HEK293 (cell line): ENCODE measurements at regions not wholly inside any gene's neighbourhood (a gene's known extent, or its start where the extent isn't known, plus 50 kb on each side); places are given as distances from the start of the nearest gene placed in this dataset.

Experiments used
- CTCF ChIA-PET: fragments of 350-600 bp; formaldehyde crosslinking; extraction: SDS; loops from one replicate; lab custom pipeline; 2021; ENCODE audit warnings: antibody characterized with exemption; lab: Yijun Ruan, JAX
- POLR2A ChIA-PET: fragments of 300-600 bp; formaldehyde crosslinking; extraction: SDS; loops from one replicate; lab custom pipeline; 2020; ENCODE audit warnings: antibody characterized with exemption, inconsistent platforms; lab: Yijun Ruan, JAX
- H3K27ac ChIP-seq: fragments of 200-500 bp; sonication (Bioruptor generic); 2 replicates; pipeline ENCODE4 v1.5.1; 2014; ENCODE audit warnings: low read depth, low read length, control low read depth, inconsistent platforms; ENCODE audit errors: extremely low read depth
- H3K36me3 ChIP-seq, 2 experiments: fragments of 200-500 bp in 1 of 2; sonication (Bioruptor generic) in 1 of 2; 1 replicate in 1 of 2; 2 replicates in 1 of 2; pipeline ENCODE4 v1.5.1; 2014 to 2017; ENCODE audit warnings: inconsistent platforms in 2 of 2, low read length in 2 of 2; ENCODE audit not compliant: control insufficient read depth in 2 of 2, insufficient read depth in 1 of 2
- H3K4me1 ChIP-seq: fragments of 200-500 bp; sonication (Bioruptor generic); 2 replicates; pipeline ENCODE4 v1.5.1; 2014; ENCODE audit warnings: mild to moderate bottlenecking, low read length, inconsistent platforms; ENCODE audit not compliant: control insufficient read depth, insufficient read depth
- H3K4me3 ChIP-seq: 2 replicates; pipeline ENCODE4 v1.5.1; 2011; ENCODE audit warnings: low read depth, mild to moderate bottlenecking, control low read depth, low read length, moderate library complexity
- H3K9me3 ChIP-seq: fragments of 200-500 bp; sonication (Bioruptor generic); 2 replicates; pipeline ENCODE4 v1.5.1; 2014; ENCODE audit warnings: low read depth, low read length, inconsistent platforms; ENCODE audit not compliant: control insufficient read depth, insufficient read depth
- INSM2 ChIP-seq: fragments of 450-650 bp; formaldehyde crosslinking; IDR thresholded peaks from 2 replicates; pipeline ENCODE4 v1.5.1; 2016; ENCODE audit warnings: missing biosample characterization, missing genetic modification characterization
- MEIS1 ChIP-seq: sonication (generic); formaldehyde crosslinking; IDR thresholded peaks from 2 replicates; pipeline ENCODE4 v1.8.1; 2022; ENCODE audit warnings: missing genetic modification reagents, mild to moderate bottlenecking, borderline replicate concordance
- PRDM6 ChIP-seq: fragments of 450-650 bp; formaldehyde crosslinking; IDR thresholded peaks from 2 replicates; pipeline ENCODE4 v1.5.1; 2017; ENCODE audit warnings: missing biosample characterization, missing genetic modification characterization
- SETDB1 ChIP-seq: IDR thresholded peaks from one replicate; pipeline ENCODE4 v1.6.1; 2017; ENCODE audit warnings: mild to moderate bottlenecking, low read length, moderate library complexity, mixed read lengths; ENCODE audit not compliant: insufficient read length
- SP3 ChIP-seq: fragments of 450-650 bp; formaldehyde crosslinking; IDR thresholded peaks from 2 replicates; pipeline ENCODE4 v1.5.1; 2016; ENCODE audit warnings: missing biosample characterization, missing genetic modification characterization
- ZNF133 ChIP-seq: fragments of 450-650 bp; formaldehyde crosslinking; IDR thresholded peaks from 2 replicates; pipeline ENCODE4 v1.5.1; 2016; ENCODE audit warnings: missing biosample characterization, missing genetic modification characterization
- ZNF140 ChIP-seq: fragments of 450-650 bp; formaldehyde crosslinking; IDR thresholded peaks from 2 replicates; pipeline ENCODE4 v1.5.1; 2016; ENCODE audit warnings: missing biosample characterization, missing genetic modification characterization
- ZNF211 ChIP-seq: fragments of 450-650 bp; formaldehyde crosslinking; IDR thresholded peaks from 2 replicates; pipeline ENCODE4 v1.5.1; 2016; ENCODE audit warnings: low read depth, missing biosample characterization, missing genetic modification characterization
- ZNF23 ChIP-seq: fragments of 450-650 bp; formaldehyde crosslinking; IDR thresholded peaks from 2 replicates; pipeline ENCODE4 v1.5.1; 2016; ENCODE audit warnings: missing biosample characterization, missing genetic modification characterization, borderline replicate concordance
- ZNF239 ChIP-seq: fragments of 450-650 bp; formaldehyde crosslinking; IDR thresholded peaks from 2 replicates; pipeline ENCODE4 v1.5.1; 2016; ENCODE audit warnings: missing biosample characterization, missing genetic modification characterization
- ZNF302 ChIP-seq: fragments of 450-650 bp; formaldehyde crosslinking; IDR thresholded peaks from 2 replicates; pipeline ENCODE4 v1.5.1; 2016; ENCODE audit warnings: missing biosample characterization, missing genetic modification characterization, low read depth
- ZNF37A ChIP-seq: fragments of 450-650 bp; IDR thresholded peaks from 2 replicates; pipeline ENCODE4 v1.5.1; 2018; ENCODE audit warnings: missing biosample characterization, missing genetic modification characterization
- ZNF433 ChIP-seq: fragments of 450-650 bp; formaldehyde crosslinking; IDR thresholded peaks from 2 replicates; pipeline ENCODE4 v1.5.1; 2016; ENCODE audit warnings: missing biosample characterization, missing genetic modification characterization, low read depth
- ZNF560 ChIP-seq: fragments of 450-650 bp; formaldehyde crosslinking; IDR thresholded peaks from 2 replicates; pipeline ENCODE4 v1.5.1; 2017; ENCODE audit warnings: missing biosample characterization, missing genetic modification characterization, borderline replicate concordance
- ZNF596 ChIP-seq: fragments of 450-650 bp; IDR thresholded peaks from 2 replicates; pipeline ENCODE4 v1.5.0; 2018; ENCODE audit warnings: missing biosample characterization, mild to moderate bottlenecking, missing genetic modification characterization, moderate library complexity
- ZNF629 ChIP-seq: fragments of 450-650 bp; formaldehyde crosslinking; IDR thresholded peaks from 2 replicates; pipeline ENCODE4 v1.5.1; 2017; ENCODE audit warnings: missing biosample characterization, missing genetic modification characterization
- ZNF645 ChIP-seq: fragments of 450-650 bp; formaldehyde crosslinking; IDR thresholded peaks from 2 replicates; pipeline ENCODE4; 2016; ENCODE audit warnings: missing biosample characterization, missing genetic modification characterization
- ZNF658 ChIP-seq: fragments of 450-650 bp; formaldehyde crosslinking; IDR thresholded peaks from 2 replicates; pipeline ENCODE4; 2016; ENCODE audit warnings: missing biosample characterization, missing genetic modification characterization
- ZNF837 ChIP-seq: fragments of 450-650 bp; formaldehyde crosslinking; IDR thresholded peaks from 2 replicates; pipeline ENCODE4 v1.5.1; 2016; ENCODE audit warnings: missing biosample characterization, missing genetic modification characterization
- ZSCAN5A ChIP-seq: fragments of 450-650 bp; formaldehyde crosslinking; IDR thresholded peaks from 2 replicates; pipeline ENCODE4 v1.5.1; 2016; ENCODE audit warnings: missing biosample characterization, missing genetic modification characterization
- TF ChIP-seq, protein P1 (sequence below): fragments of 450-650 bp; formaldehyde crosslinking; IDR thresholded peaks from 2 replicates; pipeline ENCODE4 v1.5.1; 2016; ENCODE audit warnings: missing biosample characterization, missing genetic modification characterization, low read depth
- TF ChIP-seq, protein P2 (sequence below): fragments of 450-650 bp; formaldehyde crosslinking; IDR thresholded peaks from 2 replicates; pipeline ENCODE4 v1.5.1; 2016; ENCODE audit warnings: missing biosample characterization, missing genetic modification characterization, borderline replicate concordance

GRCh38 chr3:182567700-182568099, 225.6 kb upstream of the ATP11B start:
- Histone ChIP-seq H3K9me3 (no peaks in the 10 kb centered on the region), H3K27ac (no peak overlapping the region), H3K4me1 (no peaks in the 10 kb centered on the region; the same call in 1 of the 2 replicates), H3K4me3 (no peak overlapping the region), H3K36me3 (no peaks in the 10 kb centered on the region)
- peak; percentile 46; the same call in 1 of the 2 replicates for TF ChIP-seq PRDM6 (tag by site-specific recombination)
- no peak for TF ChIP-seq ZSCAN5A (tag by site-specific recombination)
- no peak for TF ChIP-seq ZNF560 (tag by site-specific recombination)
- ChIA-PET POLR2A (no interaction called here), CTCF (no interaction called here)

DNA sequence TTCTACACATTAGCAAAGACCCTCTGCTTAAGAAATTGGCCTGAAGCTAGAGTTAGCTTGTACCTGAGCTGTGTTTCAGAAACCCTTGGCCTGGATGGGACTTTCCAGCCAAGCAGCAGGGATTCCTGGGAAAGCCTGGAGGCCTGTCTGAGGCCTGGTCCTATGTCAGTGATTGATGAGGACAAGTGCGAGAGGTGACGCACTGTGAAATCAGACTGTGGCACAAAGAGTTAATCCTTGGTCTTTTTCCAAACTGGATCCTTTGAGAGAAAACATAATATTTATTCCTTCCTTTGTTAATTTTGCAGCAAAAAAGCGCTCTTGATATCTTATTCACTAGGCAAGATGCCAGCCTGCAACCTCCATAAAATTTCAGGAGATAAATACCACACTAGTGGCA, 225.0 kb upstream of the ATP11B start:
- Histone ChIP-seq H3K4me3 (no peak overlapping the region), H3K4me1 (no peaks in the 10 kb centered on the region; the same call in 1 of the 2 replicates), H3K9me3 (no peaks in the 10 kb centered on the region), H3K36me3 (no peaks in the 10 kb centered on the region), H3K27ac (no peak overlapping the region)
- CTCF ChIA-PET, result no interaction called here
- POLR2A ChIA-PET, result no interaction called here
- TF ChIP-seq ZNF239 (tag by site-specific recombination) (no peak), ZNF645 (tag by site-specific recombination) (no peak), MEIS1 (CRISPR knock-in tag) (no peak), SP3 (tag by site-specific recombination) (no peak), ZNF658 (tag by site-specific recombination) (no peak), ZNF133 (tag by site-specific recombination) (no peak), ZNF596 (tag by site-specific recombination) (no peak), ZNF23 (tag by site-specific recombination) (no peak), ZNF140 (tag by site-specific recombination) (no peak)
- TF ChIP-seq, protein P1, sequence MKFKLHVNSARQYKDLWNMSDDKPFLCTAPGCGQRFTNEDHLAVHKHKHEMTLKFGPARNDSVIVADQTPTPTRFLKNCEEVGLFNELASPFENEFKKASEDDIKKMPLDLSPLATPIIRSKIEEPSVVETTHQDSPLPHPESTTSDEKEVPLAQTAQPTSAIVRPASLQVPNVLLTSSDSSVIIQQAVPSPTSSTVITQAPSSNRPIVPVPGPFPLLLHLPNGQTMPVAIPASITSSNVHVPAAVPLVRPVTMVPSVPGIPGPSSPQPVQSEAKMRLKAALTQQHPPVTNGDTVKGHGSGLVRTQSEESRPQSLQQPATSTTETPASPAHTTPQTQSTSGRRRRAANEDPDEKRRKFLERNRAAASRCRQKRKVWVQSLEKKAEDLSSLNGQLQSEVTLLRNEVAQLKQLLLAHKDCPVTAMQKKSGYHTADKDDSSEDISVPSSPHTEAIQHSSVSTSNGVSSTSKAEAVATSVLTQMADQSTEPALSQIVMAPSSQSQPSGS (tag by site-specific recombination), result no peak

- Histone ChIP-seq H3K27ac (no peak overlapping the region), H3K9me3 (no peaks in the 10 kb centered on the region), H3K36me3 (no peaks in the 10 kb centered on the region), H3K4me3 (no peak overlapping the region), H3K4me1 (no peaks in the 10 kb centered on the region; the same call in 1 of the 2 replicates)
- ChIA-PET CTCF (no interaction called here), POLR2A (no interaction called here)
- TF ChIP-seq SETDB1 (no peak), ZNF629 (tag by site-specific recombination) (no peak), ZNF37A (tag by site-specific recombination) (no peak), ZNF302 (tag by site-specific recombination) (no peak), ZNF837 (tag by site-specific recombination) (no peak), ZNF433 (no peak), ZNF211 (tag by site-specific recombination) (no peak), INSM2 (tag by site-specific recombination) (no peak)
- TF ChIP-seq, protein P2, sequence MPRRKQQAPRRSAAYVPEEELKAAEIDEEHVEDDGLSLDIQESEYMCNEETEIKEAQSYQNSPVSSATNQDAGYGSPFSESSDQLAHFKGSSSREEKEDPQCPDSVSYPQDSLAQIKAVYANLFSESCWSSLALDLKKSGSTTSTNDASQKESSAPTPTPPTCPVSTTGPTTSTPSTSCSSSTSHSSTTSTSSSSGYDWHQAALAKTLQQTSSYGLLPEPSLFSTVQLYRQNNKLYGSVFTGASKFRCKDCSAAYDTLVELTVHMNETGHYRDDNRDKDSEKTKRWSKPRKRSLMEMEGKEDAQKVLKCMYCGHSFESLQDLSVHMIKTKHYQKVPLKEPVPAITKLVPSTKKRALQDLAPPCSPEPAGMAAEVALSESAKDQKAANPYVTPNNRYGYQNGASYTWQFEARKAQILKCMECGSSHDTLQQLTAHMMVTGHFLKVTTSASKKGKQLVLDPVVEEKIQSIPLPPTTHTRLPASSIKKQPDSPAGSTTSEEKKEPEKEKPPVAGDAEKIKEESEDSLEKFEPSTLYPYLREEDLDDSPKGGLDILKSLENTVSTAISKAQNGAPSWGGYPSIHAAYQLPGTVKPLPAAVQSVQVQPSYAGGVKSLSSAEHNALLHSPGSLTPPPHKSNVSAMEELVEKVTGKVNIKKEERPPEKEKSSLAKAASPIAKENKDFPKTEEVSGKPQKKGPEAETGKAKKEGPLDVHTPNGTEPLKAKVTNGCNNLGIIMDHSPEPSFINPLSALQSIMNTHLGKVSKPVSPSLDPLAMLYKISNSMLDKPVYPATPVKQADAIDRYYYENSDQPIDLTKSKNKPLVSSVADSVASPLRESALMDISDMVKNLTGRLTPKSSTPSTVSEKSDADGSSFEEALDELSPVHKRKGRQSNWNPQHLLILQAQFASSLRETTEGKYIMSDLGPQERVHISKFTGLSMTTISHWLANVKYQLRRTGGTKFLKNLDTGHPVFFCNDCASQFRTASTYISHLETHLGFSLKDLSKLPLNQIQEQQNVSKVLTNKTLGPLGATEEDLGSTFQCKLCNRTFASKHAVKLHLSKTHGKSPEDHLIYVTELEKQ (tag by site-specific recombination), result no peak
Observed at GRCh38 chr3:182568876-182569275, 224.4 kb upstream of the ATP11B start.
